HG03460 (cell line): ENCODE measurements at regions not wholly inside any gene's neighbourhood (a gene's known extent, or its start where the extent isn't known, plus 50 kb on each side); places are given as distances from the start of the nearest gene placed in this dataset.
"Not testable (repeated sequence)": the region's sequence is repeated elsewhere in the genome, so short reads cannot be mapped to it uniquely, and the experiment has no call there.

Experiments used
- ATAC-seq: cut with Tn5 transposase; IDR thresholded peaks from one replicate; pipeline ENCODE4 v1.9.1; 2021; ENCODE audit not compliant: unreplicated experiment

GRCh38 chr12:78269620-78270019 is 438.9 kb downstream of the NAV3 start:
- no peak for ATAC-seq

DNA sequence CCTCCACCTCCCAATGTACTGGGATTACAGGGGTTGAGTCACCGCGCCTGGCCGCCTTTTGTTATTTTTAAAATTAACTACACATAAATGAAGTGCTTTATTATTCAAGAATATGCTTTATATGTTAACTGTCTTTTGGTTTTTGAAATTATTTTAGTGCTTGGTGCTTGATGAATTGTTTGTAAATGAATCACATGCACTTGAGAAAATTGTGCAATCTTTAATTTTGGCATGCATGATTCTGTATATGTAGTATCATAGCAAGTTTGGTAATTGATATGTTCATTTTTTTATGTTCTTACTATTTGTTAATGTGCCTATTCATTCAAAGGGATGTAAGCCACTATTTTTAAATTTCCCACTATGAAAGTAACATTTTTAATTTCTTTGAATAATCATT is 440.9 kb downstream of the NAV3 start:
- ATAC-seq: no peak

DNA sequence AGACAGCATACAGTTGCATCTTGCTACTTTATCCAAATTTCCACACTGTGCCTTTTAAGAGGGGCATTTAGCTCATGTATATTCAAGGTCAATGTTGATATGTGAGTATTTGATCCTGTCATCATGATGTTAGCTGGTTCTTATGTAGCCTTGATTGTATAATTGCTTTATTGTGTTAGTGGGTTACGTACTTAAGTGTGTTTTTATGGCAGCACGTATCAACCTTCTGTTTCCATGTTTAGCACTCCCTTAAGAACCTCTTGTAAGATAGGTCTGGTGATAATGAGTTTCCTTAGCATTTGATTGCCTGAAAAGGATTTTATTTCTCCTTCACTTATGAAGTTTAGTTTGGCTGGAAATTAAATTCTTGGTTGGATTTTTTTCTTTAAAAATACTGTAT is 445.2 kb downstream of the NAV3 start:
- ATAC-seq: no peak

- ATAC-seq: no peak
Observed at GRCh38 chr12:78278706-78279190, 448.1 kb downstream of the NAV3 start.

- ATAC-seq: no peak
Observed at GRCh38 chr12:78279567-78279966, 448.9 kb downstream of the NAV3 start.

DNA sequence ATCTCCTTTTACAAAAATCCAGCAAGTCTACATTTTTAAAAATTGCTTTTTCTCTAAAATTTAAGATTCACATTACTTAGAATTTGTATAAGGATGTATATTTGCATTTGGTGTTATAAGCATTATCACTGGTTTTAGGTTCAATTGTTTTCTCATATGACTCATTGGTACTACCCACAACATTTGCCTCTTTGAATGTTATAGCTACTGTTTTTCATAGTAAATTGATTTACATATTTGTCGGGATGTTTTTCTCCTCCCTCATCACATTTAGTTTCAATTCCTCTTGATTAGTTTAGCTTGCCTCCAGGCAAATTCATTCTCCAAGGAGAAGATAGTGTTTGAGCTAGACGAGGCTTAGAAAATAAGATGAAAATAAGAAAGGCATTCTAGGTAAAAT is 450.4 kb downstream of the NAV3 start:
- ATAC-seq: not testable (repeated sequence)

DNA sequence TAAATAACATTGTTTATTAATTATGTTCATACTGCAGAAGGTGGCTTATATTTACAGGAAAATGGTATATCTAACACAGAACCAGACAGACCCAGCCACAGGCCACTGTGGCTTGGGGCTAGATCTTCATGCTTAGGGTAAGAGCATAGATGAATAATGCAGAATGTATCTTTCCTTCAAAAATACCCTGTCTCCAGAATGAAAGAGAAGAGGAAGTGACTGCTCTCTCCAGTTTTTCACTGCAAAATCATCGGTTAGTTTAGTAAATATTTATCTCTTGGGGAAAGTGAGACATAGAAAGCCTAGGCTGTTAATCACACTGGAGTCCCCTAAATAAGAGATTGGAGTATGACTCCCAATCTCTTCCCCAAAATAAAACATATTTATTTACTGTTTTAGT is 453.7 kb downstream of the NAV3 start:
- ATAC-seq: no peak

GRCh38 chr12:78290606-78291345 is 460.1 kb downstream of the NAV3 start:
- ATAC-seq: no peak

DNA sequence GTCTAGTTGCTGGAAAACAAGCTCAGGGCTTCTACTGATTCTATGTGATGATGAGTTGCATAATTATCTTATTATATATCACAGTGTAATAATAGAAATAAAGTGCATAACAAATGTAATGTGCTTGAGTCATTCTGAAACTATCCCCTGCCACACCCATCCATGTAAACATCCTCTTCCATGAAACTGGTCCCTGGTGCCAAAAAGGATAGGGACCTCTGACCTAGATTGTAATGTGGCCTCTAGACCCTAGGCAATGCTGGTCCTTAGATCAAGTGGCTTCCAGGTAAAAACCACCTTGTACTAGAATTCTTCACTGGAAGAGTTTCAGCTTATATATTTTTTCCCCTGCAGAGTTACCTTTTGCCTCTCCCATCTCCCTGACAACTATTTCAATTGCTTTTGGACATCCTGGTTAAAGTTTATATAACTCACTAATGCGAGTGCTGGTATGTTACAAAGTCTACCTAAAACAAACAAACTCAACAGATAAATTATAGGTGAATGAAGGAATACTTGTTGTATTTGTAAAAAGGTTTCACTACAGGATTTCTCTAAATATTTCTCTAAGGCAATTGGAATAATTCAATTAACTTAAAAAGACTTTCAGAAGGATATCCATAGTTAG is 462.5 kb downstream of the NAV3 start:
- ATAC-seq: no peak

GRCh38 chr12:78301282-78301681 is 470.6 kb downstream of the NAV3 start:
- ATAC-seq: not testable (repeated sequence)

DNA sequence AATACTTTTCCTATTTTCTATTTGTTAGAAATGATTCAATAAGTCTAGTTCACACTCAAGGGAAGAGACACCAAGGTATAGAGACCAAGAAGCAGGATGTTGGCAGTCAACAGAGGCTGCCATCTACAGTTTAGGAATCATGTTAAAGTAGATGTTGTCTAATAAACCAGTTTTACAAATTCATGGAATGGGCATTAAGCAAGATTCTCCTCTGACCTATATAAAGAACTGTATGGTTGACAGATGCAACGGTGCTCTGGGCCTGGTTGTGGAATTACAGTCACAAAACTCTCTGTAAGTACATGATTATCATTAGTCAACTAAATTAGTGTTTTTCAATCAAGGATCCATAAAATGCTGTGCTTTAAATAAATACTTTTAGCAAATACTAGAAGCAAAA is 475.1 kb downstream of the NAV3 start:
- ATAC-seq: no peak

DNA sequence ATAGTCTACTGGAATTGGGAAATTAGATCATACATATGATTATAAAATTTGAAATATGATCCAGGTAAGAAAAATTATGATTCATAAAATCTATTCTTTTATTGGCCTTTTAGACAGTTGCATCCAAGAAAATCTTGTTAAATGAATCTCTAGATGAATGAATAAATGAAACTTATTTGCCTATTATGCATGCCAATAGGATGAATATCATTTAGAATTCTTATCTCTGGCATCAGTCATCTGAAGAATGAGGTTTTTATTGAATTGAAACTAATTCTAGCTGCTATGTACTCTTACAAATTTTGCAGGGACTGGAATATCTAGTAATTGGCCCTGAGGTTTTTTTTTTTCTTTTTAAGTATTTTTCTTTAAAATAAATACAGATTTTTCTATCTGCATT is 475.5 kb downstream of the NAV3 start:
- ATAC-seq: no peak

GRCh38 chr12:78308701-78309100 is 478.0 kb downstream of the NAV3 start:
- no peak for ATAC-seq

- no peak for ATAC-seq
Observed at GRCh38 chr12:78315028-78315427, 484.3 kb downstream of the NAV3 start.

DNA sequence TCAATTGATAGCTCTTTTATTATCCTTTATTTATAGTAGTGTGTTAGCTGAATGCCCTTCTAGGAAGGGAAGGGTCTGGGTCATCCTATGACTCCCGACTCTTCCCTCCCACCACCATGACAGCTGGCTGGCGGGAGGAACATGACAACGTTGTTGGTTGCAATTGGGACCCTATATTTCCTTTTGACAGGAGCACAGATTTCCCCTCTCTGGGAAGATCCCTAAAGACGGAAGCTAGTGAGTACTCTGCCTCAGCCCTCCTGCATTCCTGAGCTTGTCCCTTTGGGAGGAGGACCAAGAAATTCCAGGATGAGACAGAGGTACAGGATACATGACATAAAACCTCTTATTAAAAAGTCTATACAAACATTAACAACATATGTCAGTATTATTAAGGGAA is 485.4 kb downstream of the NAV3 start:
- no peak for ATAC-seq

GRCh38 chr12:78316631-78317468 is 486.2 kb downstream of the NAV3 start:
- no peak for ATAC-seq

DNA sequence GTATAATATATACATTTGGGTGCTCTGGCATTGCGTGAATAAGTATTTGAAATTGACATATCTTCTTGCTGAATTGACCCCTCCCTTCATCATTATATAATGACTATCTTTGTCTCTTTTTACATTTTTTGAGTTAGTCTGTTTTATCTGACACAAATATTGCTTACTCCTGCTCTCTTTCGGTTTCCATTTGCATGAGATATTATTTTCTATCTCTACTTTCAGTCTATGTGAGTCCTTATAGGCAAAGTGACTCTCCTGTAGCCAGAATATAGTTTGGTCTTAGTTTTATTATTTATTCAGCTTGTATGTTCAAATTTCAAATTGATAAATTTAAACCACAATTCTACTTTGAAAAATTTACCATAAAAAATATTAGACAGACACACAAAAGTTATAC is 491.0 kb downstream of the NAV3 start:
- ATAC-seq: no peak

- ATAC-seq: no peak
Observed at GRCh38 chr12:78323226-78323625, 492.5 kb downstream of the NAV3 start.

DNA sequence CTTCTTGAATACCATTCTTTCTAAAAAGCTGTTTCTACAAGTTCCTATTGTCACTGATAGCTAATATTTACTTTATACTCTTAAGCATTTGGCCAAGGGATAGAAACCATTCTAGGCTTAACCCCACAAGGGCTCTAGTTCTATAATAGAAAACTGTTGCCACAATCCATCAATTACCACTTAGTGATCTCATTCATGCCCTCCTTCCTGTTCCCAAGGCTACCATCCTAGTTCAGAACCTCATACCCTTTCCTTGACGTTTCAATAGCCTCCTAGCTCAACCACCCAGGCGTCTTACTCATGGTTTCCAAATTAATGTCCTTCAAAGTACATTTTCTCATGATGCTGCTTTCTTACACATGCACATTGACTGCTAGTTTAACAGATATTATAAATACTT is 493.5 kb downstream of the NAV3 start:
- no peak for ATAC-seq

DNA sequence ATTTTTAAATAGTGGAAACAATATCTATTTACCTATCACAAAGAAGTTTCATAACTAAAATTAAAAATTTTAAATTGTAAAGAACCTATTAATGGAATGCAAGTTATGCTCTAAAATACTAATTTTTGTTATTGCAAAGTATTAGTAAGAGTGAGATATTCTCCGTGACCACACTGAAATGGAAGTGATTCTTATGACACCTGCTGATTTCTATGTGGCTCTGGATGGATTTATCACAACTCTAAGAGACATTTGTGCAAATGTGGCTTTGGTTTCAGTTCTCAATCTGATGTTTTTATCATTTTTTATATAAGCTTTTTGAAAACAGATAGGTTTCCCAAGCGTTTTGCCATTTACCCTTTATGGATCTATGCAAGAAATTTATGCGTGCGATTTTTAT is 497.8 kb downstream of the NAV3 start:
- ATAC-seq: no peak

- ATAC-seq: no peak
Observed at GRCh38 chr12:78330131-78330530, 499.4 kb downstream of the NAV3 start.

GRCh38 chr12:78331181-78331580 is 500.5 kb downstream of the NAV3 start:
- no peak for ATAC-seq
